SU-DHL-6 (cell line): ENCODE measurements at regions not wholly inside any gene's neighbourhood (a gene's known extent, or its start where the extent isn't known, plus 50 kb on each side); places are given as distances from the start of the nearest gene placed in this dataset.

Source experiments
- EZH2phosphoT487 ChIP-seq: fragments of 200-600 bp; sonication (generic), shearing (Covaris generic); conservative IDR thresholded peaks from 2 replicates; pipeline ENCODE4 v1.6.1; 2018; ENCODE audit warnings: mild to moderate bottlenecking, antibody characterized with exemption, low read length, moderate library complexity, mixed read lengths
- TF ChIP-seq, protein P1 (sequence below): fragments of 200-600 bp; sonication (generic); IDR thresholded peaks from one replicate; pipeline ENCODE4 v1.5.1; 2017; ENCODE audit warnings: antibody characterized with exemption, mild to moderate bottlenecking, low read length, moderate library complexity; ENCODE audit not compliant: insufficient read depth, poor library complexity, severe bottlenecking

DNA sequence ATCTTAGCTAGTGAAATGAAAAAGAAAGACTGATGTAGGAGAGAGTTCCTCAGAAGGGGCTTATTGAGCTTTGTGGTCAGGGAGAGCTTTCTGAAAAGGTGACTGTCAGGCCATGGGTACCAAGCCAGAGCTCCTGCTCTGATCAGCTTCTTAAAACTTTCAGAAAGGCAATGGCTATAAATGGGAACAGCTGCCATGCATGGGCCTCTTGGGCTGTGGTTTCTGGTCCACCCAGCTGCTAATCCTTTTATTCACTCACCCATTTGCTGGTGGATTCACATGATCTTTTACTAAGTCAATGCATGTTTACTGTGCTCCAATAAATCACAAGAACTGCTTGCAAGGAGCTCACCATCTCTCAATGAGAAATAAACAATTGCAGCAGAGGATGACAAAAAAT, 60.1 kb upstream of the ZPBP start:
- TF ChIP-seq, protein P1, sequence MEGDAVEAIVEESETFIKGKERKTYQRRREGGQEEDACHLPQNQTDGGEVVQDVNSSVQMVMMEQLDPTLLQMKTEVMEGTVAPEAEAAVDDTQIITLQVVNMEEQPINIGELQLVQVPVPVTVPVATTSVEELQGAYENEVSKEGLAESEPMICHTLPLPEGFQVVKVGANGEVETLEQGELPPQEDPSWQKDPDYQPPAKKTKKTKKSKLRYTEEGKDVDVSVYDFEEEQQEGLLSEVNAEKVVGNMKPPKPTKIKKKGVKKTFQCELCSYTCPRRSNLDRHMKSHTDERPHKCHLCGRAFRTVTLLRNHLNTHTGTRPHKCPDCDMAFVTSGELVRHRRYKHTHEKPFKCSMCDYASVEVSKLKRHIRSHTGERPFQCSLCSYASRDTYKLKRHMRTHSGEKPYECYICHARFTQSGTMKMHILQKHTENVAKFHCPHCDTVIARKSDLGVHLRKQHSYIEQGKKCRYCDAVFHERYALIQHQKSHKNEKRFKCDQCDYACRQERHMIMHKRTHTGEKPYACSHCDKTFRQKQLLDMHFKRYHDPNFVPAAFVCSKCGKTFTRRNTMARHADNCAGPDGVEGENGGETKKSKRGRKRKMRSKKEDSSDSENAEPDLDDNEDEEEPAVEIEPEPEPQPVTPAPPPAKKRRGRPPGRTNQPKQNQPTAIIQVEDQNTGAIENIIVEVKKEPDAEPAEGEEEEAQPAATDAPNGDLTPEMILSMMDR, result no peak
- TF ChIP-seq EZH2phosphoT487, result no peak
